ENCODE measurements at regions not wholly inside any gene's neighbourhood (a gene's known extent, or its start where the extent isn't known, plus 50 kb on each side); places are given as distances from the start of the nearest gene placed in this dataset.
"Not testable (repeated sequence)": the region's sequence is repeated elsewhere in the genome, so short reads cannot be mapped to it uniquely, and the experiment has no call there.

- no peak for DNase-seq (ENCODE audit: low spot score)
Measured at GRCh38 chr12:5165296-5165970, 121.8 kb downstream of the KCNA5 start.

DNA sequence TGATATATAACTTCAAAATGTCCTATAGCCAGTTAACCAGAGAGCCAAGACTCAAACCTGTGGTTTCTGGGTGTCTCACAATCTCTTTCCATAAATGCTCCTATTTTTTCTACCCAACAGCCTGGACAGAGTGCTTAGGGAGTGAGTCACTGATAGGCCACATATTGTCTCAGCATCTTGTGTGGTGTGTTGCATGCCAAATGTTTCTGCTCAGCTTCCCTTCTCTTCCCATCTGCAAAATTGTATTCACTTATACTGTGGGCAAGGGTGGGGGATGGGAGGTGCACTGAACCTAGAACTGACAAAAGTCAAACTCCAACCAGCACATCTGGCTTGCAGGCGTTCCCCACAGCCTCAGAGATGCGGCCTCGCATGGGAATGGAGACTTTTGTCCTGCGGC lies 123.3 kb downstream of the KCNA5 start:
- DNase-seq (ENCODE audit: low spot score), result no peak

- DNase-seq (ENCODE audit: low spot score), result no peak
Measured at GRCh38 chr12:5168148-5168547, 124.5 kb downstream of the KCNA5 start.

DNA sequence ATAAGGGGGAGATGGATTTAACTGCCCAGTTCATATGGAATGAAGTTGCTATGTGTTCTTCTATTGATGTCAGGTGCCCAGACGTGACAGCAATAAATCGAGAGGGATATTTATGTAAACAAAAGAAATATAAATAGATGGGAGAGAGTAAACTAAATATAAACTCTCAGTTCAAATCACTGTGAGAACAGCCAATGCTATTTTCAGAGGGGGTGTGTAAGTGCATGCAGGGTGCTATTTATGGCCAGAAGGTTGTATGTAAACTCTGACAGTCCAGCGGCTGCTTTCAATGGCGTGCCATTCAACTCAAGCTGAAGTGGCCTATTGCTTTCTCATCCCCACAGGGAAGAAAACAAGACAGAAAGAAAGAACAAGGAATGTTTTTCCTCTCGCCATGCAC lies 127.2 kb downstream of the KCNA5 start:
- DNase-seq (ENCODE audit: low spot score), result no peak

DNA sequence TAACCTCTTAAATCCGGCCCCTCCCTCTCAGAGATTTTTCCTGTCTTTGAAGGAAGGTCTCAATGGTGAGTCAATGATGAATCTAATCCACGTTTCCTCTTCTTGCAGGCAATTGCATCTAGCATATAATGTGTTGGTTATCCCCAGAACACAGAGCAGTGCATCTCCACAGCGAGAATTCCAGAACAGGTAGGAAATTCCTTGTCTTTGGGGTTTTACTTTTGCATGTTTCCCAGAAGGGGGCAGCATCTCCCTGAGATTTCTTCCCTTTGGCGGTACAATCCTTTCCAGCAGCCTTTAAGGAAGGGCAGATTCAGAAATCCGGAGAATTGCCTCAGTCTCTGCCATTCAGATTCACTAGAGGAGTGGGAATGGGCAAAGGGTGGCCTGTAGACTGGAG lies 128.0 kb downstream of the KCNA5 start:
- DNase-seq (ENCODE audit: low spot score), result peak; percentile 65

DNA sequence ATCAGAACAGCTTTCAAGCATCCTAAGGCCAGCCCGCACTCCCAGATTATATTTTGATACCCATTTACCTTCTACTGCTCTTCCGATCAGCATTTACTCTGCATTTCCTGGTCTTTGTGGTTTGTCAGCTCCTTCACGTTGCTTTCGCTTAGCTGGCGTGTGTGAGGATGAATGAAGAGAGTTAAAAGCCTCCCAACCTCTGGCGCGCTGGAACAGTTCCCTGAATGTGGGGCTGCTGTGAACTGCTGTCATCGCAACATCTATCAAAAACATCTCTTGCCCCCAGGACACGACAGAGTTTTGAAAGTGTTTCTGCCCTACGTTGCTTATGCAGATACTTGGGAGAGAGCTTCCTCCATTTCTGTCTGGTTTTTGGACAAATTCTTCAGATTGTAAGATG lies 129.2 kb downstream of the KCNA5 start:
- DNase-seq (ENCODE audit: low spot score), result no peak

DNA sequence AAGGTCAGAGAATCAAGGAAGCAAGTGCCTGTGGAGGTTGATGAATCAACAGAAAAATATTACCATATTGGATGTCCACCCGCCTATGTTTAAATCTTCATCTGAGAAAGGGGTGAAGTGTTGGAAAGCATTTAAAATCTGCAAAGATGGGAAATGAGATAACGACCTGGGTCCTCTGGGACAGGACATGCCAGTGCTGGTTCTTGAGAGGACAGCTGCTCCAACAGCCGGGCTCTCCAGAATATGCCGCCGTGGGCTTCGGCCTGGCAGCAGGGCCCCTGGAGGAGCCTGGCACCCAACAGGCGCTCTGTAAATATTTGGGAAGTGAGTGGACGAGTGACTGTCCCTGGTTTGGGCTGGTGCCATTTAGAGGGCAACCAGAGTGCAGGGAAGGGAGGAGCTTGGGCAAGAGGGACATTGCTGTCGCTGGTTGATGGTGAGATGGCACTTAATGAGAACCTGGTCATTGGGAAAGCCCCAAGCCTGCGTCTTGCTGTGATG lies 129.9 kb downstream of the KCNA5 start:
- DNase-seq (ENCODE audit: low spot score), result no peak

GRCh38 chr12:5175415-5175814 lies 131.7 kb downstream of the KCNA5 start:
- not testable (repeated sequence) for DNase-seq (ENCODE audit: low spot score)

DNA sequence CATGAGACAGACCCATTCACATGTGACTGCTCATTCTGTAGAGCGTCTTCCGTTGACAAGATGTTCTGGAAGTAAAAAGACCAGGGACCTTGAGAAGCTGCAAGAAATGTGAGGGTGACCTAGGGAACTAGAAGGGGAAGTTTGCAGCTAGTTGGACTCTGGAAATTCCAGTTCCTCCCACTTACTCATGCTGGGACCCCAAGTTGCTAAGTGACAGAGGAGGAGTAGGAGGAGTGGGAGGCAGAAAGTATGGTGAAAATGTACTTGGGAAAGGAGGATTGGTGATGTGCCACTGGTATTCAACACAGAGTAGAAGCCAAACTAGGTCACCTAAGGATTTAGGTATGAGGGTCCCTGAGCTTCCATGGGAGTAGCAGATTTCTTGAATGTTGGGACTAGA lies 132.4 kb downstream of the KCNA5 start:
- DNase-seq (ENCODE audit: low spot score), result no peak

DNA sequence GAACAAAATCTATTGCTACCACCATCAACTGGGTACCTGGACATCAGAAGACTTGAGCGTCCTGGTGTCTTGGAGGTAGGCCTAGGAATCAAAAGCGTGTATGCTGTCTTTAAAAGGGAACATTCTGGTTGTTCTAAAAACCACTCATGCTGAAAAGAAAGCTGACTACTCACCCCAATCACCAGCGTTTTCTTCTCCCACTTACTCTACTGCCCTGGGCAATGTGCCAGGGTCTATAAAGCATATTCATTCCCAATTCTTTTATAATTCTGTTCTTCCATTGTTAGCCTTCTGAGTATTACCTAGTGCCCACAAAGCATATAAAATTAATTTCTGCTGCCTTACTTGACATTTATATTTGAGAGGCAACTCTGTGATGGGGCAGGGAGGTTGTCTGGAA lies 133.4 kb downstream of the KCNA5 start:
- no peak for DNase-seq (ENCODE audit: low spot score)

DNA sequence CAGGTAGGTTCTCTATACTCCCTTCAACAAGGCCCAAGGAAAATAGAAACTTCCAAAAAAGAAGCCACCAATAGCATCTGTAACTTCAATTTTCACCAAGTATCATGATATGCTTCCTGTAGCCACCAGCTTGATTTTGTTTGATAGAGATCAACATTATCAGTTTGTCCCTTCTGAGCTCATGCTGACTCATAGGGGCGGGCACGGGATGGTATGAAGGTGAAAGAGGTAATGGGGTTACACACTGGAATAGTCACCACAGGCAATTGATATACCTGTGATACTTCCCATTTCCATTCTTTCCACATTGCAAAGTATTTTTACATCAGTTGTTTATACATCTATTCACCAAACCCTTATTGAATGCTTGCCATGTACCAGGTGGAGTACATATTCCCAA lies 134.1 kb downstream of the KCNA5 start:
- no peak for DNase-seq (ENCODE audit: low spot score)

DNA sequence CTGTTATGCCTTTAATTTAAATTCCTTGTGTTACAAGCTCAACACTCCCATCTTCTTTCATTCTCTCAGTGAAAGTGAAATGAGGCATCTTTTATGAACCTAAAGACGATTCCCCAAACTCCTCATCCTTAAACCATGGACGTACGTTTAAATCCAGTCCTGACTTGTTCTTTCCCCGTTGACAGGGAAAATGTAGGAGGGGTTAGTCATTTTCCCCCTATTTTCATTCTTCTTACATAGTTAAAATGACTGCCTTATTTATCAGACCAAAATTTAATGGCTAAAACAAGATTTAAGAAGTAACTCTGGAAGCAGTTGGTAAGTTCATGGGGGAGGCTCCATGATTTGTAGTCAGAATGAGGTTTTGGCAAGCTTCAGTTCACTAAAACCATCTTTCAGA lies 134.9 kb downstream of the KCNA5 start:
- no peak for DNase-seq (ENCODE audit: low spot score)

DNA sequence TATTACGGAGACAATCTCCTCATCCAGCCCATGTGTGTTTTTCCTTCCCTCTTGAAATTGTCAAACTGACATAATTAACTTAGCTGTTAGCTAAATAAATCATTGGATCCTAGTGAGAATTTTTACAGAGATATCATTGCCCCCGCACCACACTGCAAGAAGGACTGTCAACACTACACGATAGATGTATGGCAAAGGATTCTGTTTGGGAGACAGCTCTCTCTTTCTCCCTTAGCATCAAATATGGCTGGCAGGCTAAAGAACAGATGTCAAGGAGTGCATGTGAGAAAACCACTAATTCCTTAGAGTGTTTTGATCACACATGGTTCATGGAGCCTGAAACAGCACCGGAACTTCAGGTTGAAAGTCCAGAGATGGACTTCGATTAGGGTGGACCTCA lies 136.8 kb downstream of the KCNA5 start:
- DNase-seq (ENCODE audit: low spot score), result no peak

DNA sequence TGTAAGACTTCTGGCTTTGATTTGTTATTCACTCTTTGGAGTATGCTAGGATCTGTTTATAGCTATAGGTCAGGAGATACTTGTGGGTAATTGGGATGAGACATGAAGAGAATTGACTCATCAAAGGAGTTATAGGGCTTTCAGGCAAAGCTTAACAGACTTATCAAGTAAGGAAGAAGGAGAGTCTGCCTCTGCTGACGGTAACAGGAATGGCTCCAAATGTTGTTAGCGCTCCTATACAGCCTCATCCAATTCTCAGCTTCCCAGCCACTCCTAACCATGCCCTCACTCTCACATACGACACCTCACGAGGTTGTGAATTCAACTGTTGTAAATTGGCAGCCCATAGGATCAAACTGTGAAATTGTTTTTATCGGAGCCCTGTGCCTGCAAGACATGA lies 140.5 kb downstream of the KCNA5 start:
- DNase-seq (ENCODE audit: low spot score), result no peak

DNA sequence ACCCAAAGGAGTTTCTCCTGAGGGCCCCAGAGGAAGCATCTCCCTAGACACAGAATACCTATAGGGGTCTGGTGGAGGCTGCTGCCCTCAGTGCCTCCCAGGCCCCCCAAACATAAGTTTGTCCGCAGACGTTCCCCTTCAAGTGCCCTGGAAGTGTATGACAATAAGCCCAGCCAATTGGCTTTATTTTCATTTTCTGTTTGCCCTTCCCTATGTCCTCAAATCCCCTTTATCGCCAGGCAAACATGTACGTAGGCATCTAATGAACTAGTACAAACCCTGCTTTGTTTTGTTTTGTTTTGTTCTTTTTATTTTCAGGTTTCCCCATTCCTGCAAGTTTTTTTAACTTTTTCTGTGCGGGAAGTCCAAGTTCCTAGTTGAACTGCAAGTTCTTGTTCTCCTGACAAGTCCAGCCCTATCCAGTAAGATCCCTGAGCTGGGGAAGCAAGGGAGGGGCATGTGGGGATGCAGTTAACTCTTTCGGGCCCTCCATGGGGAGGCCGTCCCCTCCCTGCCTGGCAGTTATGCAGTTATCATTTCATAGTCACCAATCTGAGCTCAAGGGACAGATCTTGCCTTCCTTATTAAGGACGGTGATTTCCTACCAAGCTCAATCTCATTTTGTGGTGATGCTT lies 141.9 kb downstream of the KCNA5 start:
- DNase-seq (ENCODE audit: low spot score), result no peak

DNA sequence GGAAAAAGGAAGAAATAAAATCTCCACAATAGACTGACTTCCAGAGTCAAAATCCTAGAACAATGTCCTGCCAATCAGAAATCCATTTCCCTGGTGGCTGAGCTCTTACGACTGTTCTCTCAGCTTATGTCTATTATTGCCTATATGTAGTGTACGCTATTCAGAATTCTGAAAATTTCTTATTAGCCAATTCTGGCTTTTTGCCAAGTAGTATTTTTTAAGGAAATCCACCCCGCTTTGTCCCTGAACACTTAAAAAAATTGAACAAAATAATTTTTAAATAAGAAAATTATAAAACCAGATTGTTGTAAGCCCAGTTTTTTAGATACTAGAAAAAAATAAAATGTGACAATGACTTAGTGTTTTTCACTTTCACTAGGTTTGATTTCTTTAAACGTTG lies 143.0 kb downstream of the KCNA5 start:
- DNase-seq (ENCODE audit: low spot score), result no peak

GRCh38 chr12:5187136-5187535 lies 143.5 kb downstream of the KCNA5 start:
- DNase-seq (ENCODE audit: low spot score), result no peak

GRCh38 chr12:5188472-5188871 lies 144.8 kb downstream of the KCNA5 start:
- DNase-seq (ENCODE audit: low spot score), result no peak

DNA sequence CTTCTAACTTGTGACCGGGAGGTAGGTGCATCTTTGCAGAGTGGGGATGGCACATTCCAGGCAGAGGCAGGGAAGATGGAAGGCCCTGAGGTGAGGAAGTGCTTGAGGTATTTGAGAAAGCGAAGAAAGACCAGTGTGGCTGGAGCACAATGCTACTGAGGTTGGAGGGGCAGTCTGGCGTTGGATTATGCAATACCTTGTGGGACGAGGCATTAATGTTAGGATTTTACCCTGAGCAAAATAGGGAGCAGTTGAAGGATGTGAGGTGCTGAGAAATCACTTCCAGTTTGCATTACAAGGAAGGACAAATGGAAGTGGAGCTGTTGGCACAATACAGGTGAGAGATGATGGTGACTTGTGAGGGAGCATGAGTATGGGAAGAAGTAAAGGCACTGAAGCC lies 145.5 kb downstream of the KCNA5 start:
- no peak for DNase-seq (ENCODE audit: low spot score)

- no peak for DNase-seq (ENCODE audit: low spot score)
Measured at GRCh38 chr12:5191803-5192538, 148.3 kb downstream of the KCNA5 start.

DNA sequence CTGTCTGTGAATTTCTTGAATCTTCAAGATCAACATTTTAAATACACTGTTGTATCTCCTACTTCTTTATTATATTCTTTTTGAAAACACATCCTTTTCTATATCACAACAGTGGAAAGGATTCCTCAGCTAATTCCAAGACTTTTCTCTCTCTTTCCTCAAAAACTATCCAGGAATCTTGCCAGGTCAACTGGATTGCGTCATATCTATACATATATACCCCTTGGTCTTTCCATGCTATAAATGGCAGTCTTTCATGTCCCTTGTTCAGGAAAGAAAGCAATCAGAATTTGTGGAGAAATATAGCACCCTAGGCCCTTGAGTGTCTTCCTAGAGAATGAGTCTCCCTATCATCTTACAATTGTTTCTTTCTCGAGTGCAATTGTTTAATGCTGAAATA lies 149.0 kb downstream of the KCNA5 start:
- DNase-seq (ENCODE audit: low spot score), result no peak

DNA sequence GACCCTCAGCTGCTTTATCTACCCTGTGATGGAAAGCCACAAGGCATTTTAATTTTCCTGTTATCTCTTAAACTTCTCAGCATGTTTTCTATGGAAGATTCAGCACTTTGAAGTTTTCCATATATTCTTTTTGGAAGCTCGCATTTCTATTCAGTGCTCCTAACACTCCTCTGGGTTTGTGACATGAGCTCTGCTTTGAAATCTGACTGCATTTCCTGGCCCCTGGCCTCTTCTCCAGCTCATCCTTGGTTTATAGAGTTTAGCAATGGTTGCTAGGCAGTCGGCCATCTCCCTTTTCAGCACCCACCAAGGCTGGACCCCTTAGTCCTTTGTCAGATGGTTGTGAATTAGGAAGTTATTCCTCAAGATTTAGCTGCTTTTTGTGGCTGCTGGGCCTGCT lies 150.6 kb downstream of the KCNA5 start:
- DNase-seq (ENCODE audit: low spot score), result no peak

GRCh38 chr12:5195244-5195643 lies 151.6 kb downstream of the KCNA5 start:
- DNase-seq (ENCODE audit: low spot score), result no peak

Measured in ecto neural progenitor cell (in vitro differentiated cells).